Pancreas (tissue), 10 donors: ENCODE measurements at regions not wholly inside any gene's neighbourhood (a gene's known extent, or its start where the extent isn't known, plus 50 kb on each side); places are given as distances from the start of the nearest gene placed in this dataset.

Experiments
- ATAC-seq, 4 donors: fragments of 200-7000 bp; cut with Tn5 transposase; one replicate each; pipeline versions ENCODE4 v1.8.0 to v1.9.1; 2020; ENCODE audit warnings: mild to moderate bottlenecking in 4 of 4, moderate library complexity in 4 of 4
- DNase-seq, 6 donors: peaks; one replicate each; pipeline ENCODE4 v3.0.0-alpha.2; 2020
- FAIRE-seq: peaks from 2 replicates; lab custom pipeline; 2012; peaks lifted over from hg19 to GRCh38; lab: Jason Lieb, UNC
- H3K27ac ChIP-seq, 4 donors: fragments of 200-600 bp; sonication (generic); 1 replicate in 3 of 4; 2 replicates in 1 of 4; pipeline versions ENCODE4 v1.5.0 to v1.8.0; 2020
- H3K27me3 ChIP-seq, 4 donors: fragments of 200-600 bp; one replicate each; pipeline ENCODE4 v1.8.0; 2021
- H3K36me3 ChIP-seq, 3 donors: fragments of 200-600 bp; sonication (generic) in 1 of 3; one replicate each; pipeline versions ENCODE4 v1.5.0 to v1.8.0; 2020 to 2021
- H3K4me1 ChIP-seq, 3 donors: fragments of 200-600 bp; one replicate each; pipeline ENCODE4 v1.8.0; 2021
- H3K4me3 ChIP-seq, 4 donors: fragments of 200-600 bp; sonication (generic) in 2 of 4; one replicate each; pipeline versions ENCODE4 v1.5.0 to v1.8.0; 2020 to 2021
- H3K9me3 ChIP-seq, 4 donors: fragments of 200-600 bp; one replicate each; pipeline ENCODE4 v1.8.0; 2021
- CTCF ChIP-seq, 4 donors: fragments of 200-600 bp; sonication (generic) in 3 of 4; IDR thresholded peaks; one replicate each; pipeline versions ENCODE4 v1.5.0 to v1.8.0; 2021; ENCODE audit warnings: antibody characterized with exemption in 4 of 4
- WGBS, 2 donors: extraction: QIAGEN DNeasy Blood & Tissue Kit; methylation state at CpG; one replicate each; pipeline ENCODE4 v1.1.7; 2013; 5-methylcytosine and 5-hydroxymethylcytosine counted together
- intact Hi-C, 3 donors: fragments of 100-400 bp; cut with DNase I; formaldehyde crosslinking; loops; one replicate each; pipeline versions ENCODE4 v1.11.1 to v1.14.2; 2022
- donor health status: healthy with polysubstance abuse.
- donor health status: DM: no; HTN: no; CAD: no; lungs with moderate emphysema.
- donor health status: DM: no; HTN: no; CAD: no.
- donor health status: control.
- donor health status: control.
- donor health status: Bipolar disorder and iron deficiency.
- donor health status: DM: yes; HTN: yes; CAD: no.
- donor health status: DM: no; HTN: no; CAD: no.
- donor health status: DM: no; HTN: no; CAD: no.
- donor health status: DM: yes; HTN: yes; CAD: no.

GRCh38 chr11:116647305-116648080 lies 125.3 kb downstream of the BUD13 start:
- H3K36me3 ChIP-seq = no peaks in the 10 kb centered on the region
- no peak for ATAC-seq
- no peaks in the 10 kb centered on the region for H3K4me1 ChIP-seq
- no peak for FAIRE-seq
- no peak overlapping the region for H3K4me3 ChIP-seq
- H3K27me3 ChIP-seq = no peaks in the 10 kb centered on the region
- no peaks in the 10 kb centered on the region for H3K9me3 ChIP-seq
- WGBS, 2 donors = 78 to 81% methylated on average over 7 of the region's 7 CpGs
- no peak for TF ChIP-seq CTCF (IDR thresholded peaks at IDR 0.05)
- DNase-seq = no peak
- intact Hi-C loops = loop anchor here in 1 of 3 donors (10.0 kb wide), 1 partner anchor 193 kb away; no protein-coding TSS in a partner anchor
- no peak overlapping the region for H3K27ac ChIP-seq

DNA sequence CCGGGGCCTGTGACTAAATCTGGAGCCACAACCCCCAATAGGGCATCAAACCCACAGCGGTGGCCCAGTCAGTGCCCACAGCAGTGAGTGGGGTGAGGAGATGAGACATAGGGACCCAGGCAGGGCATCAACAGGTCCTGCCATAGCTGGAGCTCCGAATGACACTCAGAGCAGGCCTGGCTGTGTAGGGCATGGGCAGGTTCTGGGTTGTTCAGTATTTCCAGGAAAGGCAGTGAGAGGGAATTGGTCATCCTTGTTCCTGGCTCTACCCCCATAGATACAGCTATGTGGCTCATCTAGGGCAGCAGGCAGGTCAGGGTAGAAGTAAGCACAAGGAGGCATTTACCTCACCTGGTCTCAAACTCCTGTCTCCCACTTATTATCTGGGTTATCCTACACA lies 126.6 kb downstream of the BUD13 start:
- Histone ChIP-seq H3K4me1 (no peaks in the 10 kb centered on the region), H3K4me3 (no peak overlapping the region), H3K27ac (no peak overlapping the region), H3K36me3 (no peaks in the 10 kb centered on the region), H3K9me3 (no peaks in the 10 kb centered on the region), H3K27me3 (no peaks in the 10 kb centered on the region)
- intact Hi-C loops = loop anchor here in 1 of 3 donors (10.0 kb wide), 1 partner anchor 191 kb away; no protein-coding TSS in a partner anchor
- DNase-seq (no peak), FAIRE-seq (no peak), ATAC-seq (no peak)
- TF ChIP-seq CTCF (IDR thresholded peaks at IDR 0.05) = no peak
- WGBS, 2 donors = 90 to 95% methylated on average over 3 of the region's 3 CpGs

DNA sequence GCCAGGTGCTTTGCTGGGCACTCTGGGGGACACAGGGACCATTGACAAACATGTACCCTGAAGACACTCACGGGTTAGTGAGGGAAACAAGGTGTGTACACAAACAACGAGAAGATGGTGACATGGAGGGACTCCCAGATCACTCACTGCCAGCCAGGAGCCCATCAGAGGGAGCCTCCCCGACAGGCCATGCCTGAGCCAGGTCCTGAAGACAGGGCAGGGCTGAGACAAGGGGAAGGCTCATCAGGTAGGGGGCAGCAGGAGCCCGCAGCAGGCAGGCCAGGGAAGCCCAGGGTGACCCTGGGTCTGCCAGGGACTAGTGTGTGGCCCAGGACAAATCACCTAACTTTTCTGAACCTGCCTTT lies 127.9 kb downstream of the BUD13 start:
- no peak for TF ChIP-seq CTCF (IDR thresholded peaks at IDR 0.05)
- Histone ChIP-seq H3K36me3 (no peaks in the 10 kb centered on the region), H3K27me3 (no peaks in the 10 kb centered on the region), H3K4me3 (no peak overlapping the region), H3K9me3 (no peaks in the 10 kb centered on the region), H3K27ac (no peak overlapping the region), H3K4me1 (no peaks in the 10 kb centered on the region)
- intact Hi-C loops = loop anchor here in 1 of 3 donors (10.0 kb wide), 1 partner anchor 190 kb away; no protein-coding TSS in a partner anchor
- FAIRE-seq (no peak), DNase-seq (no peak), ATAC-seq (no peak)
- WGBS, 2 donors = 49 to 50% methylated on average over 4 of the region's 4 CpGs

- no peaks in the 10 kb centered on the region for H3K9me3 ChIP-seq
- intact Hi-C loops = loop anchor here in 1 of 3 donors (10.0 kb wide), 1 partner anchor 190 kb away; no protein-coding TSS in a partner anchor
- TF ChIP-seq CTCF (IDR thresholded peaks at IDR 0.05) = no peak
- H3K4me1 ChIP-seq = no peaks in the 10 kb centered on the region
- no peaks in the 10 kb centered on the region for H3K36me3 ChIP-seq
- H3K27ac ChIP-seq = no peak overlapping the region
- DNase-seq (no peak), FAIRE-seq (no peak), ATAC-seq (no peak)
- H3K27me3 ChIP-seq = no peaks in the 10 kb centered on the region
- no peak overlapping the region for H3K4me3 ChIP-seq
- 39 to 42% methylated on average over 16 of the region's 16 CpGs for WGBS, 2 donors
Measured at GRCh38 chr11:116644201-116644940, 128.4 kb downstream of the BUD13 start.
